Keratinocyte (primary cell): ENCODE measurements at regions not wholly inside any gene's neighbourhood (a gene's known extent, or its start where the extent isn't known, plus 50 kb on each side); places are given as distances from the start of the nearest gene placed in this dataset.

Experiments
- EZH2 ChIP-seq: IDR thresholded peaks from one replicate; pipeline ENCODE4 v1.6.1; 2012; ENCODE audit warnings: inconsistent platforms, mild to moderate bottlenecking, low read length, moderate library complexity
- TF ChIP-seq, protein P1 (sequence below), 3 experiments: IDR thresholded peaks in 1 of 3; conservative IDR thresholded peaks in 1 of 3; optimal IDR thresholded peaks in 1 of 3; 2 replicates in 2 of 3; 3 replicates in 1 of 3; pipeline versions ENCODE3 to v1.5.1; 2011; ENCODE audit warnings: low read length in 3 of 3, mild to moderate bottlenecking in 3 of 3, moderate library complexity in 2 of 3, control low read depth in 1 of 3, inconsistent platforms in 1 of 3; ENCODE audit not compliant: insufficient read depth in 2 of 3; ENCODE audit errors: extremely low read depth in 1 of 3

DNA sequence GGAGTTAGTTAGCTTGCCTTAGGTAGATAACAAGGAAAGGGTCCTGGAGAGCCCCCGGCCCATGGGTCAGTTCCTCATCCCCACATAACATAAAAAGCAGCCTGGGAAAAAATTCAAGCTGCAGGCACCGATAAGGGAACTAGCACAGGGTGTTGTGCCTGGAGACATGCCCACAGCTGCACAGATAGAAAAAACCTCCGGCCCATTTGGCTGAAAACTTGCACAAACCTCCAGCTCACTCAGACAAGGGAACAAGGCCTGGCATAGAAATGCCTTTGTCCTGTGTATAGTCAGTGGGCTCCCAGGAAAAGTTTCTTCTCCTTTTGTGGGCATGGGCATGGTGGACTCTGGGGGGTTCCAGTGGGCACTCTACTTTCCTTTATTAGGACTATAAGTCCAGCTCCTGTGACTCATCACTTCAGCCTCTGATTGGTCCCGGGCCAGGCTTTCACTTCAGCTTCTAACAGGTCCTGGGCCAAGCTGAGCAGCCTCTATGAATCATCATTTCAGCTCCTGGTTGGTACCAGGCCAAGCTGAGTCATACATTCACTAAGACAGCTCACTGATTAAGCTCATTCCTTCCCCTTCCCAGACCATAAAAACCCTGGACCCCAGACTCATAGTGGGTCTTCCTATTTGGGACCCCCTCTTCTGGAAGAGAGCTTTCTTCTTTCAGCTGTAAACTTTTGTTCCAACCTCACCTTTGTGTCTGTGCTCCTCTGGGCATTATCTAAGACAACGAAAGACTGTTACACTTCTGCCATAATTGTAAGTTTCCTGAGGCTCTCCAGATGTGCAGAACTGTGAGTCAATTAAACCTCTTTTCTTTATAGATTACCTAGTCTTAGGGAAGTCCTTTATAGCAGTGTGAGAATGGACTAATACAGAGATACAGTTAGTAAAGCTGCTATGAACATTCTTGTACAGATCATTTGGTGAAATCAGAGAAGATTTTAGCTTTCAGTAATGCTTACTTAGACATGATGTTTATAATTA is 348.0 kb upstream of the DPPA4 start:
- TF ChIP-seq, protein P1, sequence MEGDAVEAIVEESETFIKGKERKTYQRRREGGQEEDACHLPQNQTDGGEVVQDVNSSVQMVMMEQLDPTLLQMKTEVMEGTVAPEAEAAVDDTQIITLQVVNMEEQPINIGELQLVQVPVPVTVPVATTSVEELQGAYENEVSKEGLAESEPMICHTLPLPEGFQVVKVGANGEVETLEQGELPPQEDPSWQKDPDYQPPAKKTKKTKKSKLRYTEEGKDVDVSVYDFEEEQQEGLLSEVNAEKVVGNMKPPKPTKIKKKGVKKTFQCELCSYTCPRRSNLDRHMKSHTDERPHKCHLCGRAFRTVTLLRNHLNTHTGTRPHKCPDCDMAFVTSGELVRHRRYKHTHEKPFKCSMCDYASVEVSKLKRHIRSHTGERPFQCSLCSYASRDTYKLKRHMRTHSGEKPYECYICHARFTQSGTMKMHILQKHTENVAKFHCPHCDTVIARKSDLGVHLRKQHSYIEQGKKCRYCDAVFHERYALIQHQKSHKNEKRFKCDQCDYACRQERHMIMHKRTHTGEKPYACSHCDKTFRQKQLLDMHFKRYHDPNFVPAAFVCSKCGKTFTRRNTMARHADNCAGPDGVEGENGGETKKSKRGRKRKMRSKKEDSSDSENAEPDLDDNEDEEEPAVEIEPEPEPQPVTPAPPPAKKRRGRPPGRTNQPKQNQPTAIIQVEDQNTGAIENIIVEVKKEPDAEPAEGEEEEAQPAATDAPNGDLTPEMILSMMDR (optimal IDR thresholded peaks at IDR 0.05 in 1 of 3, IDR thresholded peaks at IDR 0.05 in 1 of 3, conservative IDR thresholded peaks at IDR 0.05 in 1 of 3; ENCODE audit: extremely low read depth in 1 of 3, insufficient read depth in 2 of 3, low read length in 3 of 3): no peak
- TF ChIP-seq EZH2: no peak
